Neural cell (in vitro differentiated cells): ENCODE measurements at regions not wholly inside any gene's neighbourhood (a gene's known extent, or its start where the extent isn't known, plus 50 kb on each side); places are given as distances from the start of the nearest gene placed in this dataset.

Experiments
- H2AFZ ChIP-seq: fragments of 200-600, 300-800 bp; sonication (generic), shearing (Covaris generic); 2 replicates; pipeline ENCODE4 v1.6.0; 2014; ENCODE audit warnings: low read depth, mild to moderate bottlenecking, antibody characterized with exemption, low read length, moderate library complexity
- H3F3A ChIP-seq: fragments of 200-600 bp; shearing (Covaris generic); 2 replicates; pipeline ENCODE4 v1.6.1; 2016; ENCODE audit warnings: mild to moderate bottlenecking, moderate library complexity, mixed read lengths, antibody characterized with exemption, low read length; ENCODE audit not compliant: insufficient read depth, poor library complexity, severe bottlenecking
- H3K27ac ChIP-seq: fragments of 200-600, 300-800 bp; sonication (generic), shearing (Covaris generic); 2 replicates; pipeline ENCODE4 v1.5.1; 2014; ENCODE audit warnings: mild to moderate bottlenecking, low read length, moderate library complexity
- H3K27me3 ChIP-seq: fragments of 300-800, 200-600 bp; sonication (generic), shearing (Covaris generic); 2 replicates; pipeline ENCODE4 v1.6.0; 2014; ENCODE audit warnings: mild to moderate bottlenecking, low read depth, low read length, moderate library complexity; ENCODE audit not compliant: insufficient read depth
- H3K36me3 ChIP-seq: fragments of 300-800, 200-600 bp; sonication (generic), shearing (Covaris generic); 2 replicates; pipeline ENCODE4 v1.5.1; 2014; ENCODE audit warnings: mild to moderate bottlenecking, antibody characterized with exemption, low read length, moderate library complexity; ENCODE audit not compliant: insufficient read depth
- H3K4me2 ChIP-seq: fragments of 300-800, 200-600 bp; sonication (generic), shearing (Covaris generic); 2 replicates; pipeline ENCODE4 v1.6.0; 2014; ENCODE audit warnings: mild to moderate bottlenecking, low read length
- H3K4me3 ChIP-seq: fragments of 300-800, 200-600 bp; sonication (generic), shearing (Covaris generic); 2 replicates; pipeline ENCODE4 v1.5.1; 2014; ENCODE audit warnings: mild to moderate bottlenecking, low read length, moderate library complexity
- H3K79me2 ChIP-seq: fragments of 200-600 bp; shearing (Covaris generic); replicated peaks from 2 replicates; pipeline ENCODE4 v1.6.0; 2014; ENCODE audit warnings: mild to moderate bottlenecking, low read length, moderate library complexity; ENCODE audit not compliant: insufficient read depth
- H3K9ac ChIP-seq: fragments of 300-800, 200-600 bp; sonication (generic), shearing (Covaris generic); 2 replicates; pipeline ENCODE4 v1.6.1; 2016; ENCODE audit warnings: mild to moderate bottlenecking, low read length, mixed read lengths
- H3K9me2 ChIP-seq: fragments of 200-600 bp; shearing (Covaris generic); 2 replicates; pipeline ENCODE4 v1.6.1; 2016; ENCODE audit warnings: mild to moderate bottlenecking, low read length, mixed read lengths; ENCODE audit not compliant: insufficient read depth
- H3K9me3 ChIP-seq: fragments of 200-600, 300-800 bp; sonication (generic), shearing (Covaris generic); 2 replicates; pipeline ENCODE4 v1.6.1; 2016; ENCODE audit warnings: mild to moderate bottlenecking, mixed run types, low read length, moderate library complexity, mixed read lengths
- H4K20me1 ChIP-seq: fragments of 200-600 bp; shearing (Covaris generic); 2 replicates; pipeline ENCODE4 v1.6.1; 2016; ENCODE audit warnings: mild to moderate bottlenecking, mixed run types; ENCODE audit not compliant: insufficient read depth
- EP300 ChIP-seq: fragments of 450-650 bp; conservative IDR thresholded peaks from 2 replicates; pipeline ENCODE4 v1.6.1; 2014; ENCODE audit warnings: antibody characterized with exemption, mild to moderate bottlenecking, moderate library complexity; ENCODE audit not compliant: poor library complexity, severe bottlenecking
- EZH2 ChIP-seq: fragments of 200-600, 300-800 bp; shearing (Covaris generic), sonication (generic); IDR thresholded peaks from 2 replicates; pipeline ENCODE4 v1.6.1; 2014; ENCODE audit warnings: antibody characterized with exemption, low read length, borderline replicate concordance, mild to moderate bottlenecking; ENCODE audit not compliant: insufficient read depth, poor library complexity, severe bottlenecking
- MXI1 ChIP-seq: fragments of 450-650 bp; conservative IDR thresholded peaks from 2 replicates; pipeline ENCODE4 v1.6.1; 2014; ENCODE audit warnings: antibody characterized with exemption, mild to moderate bottlenecking; ENCODE audit not compliant: poor library complexity, severe bottlenecking
- POLR2AphosphoS5 ChIP-seq: IDR thresholded peaks from 2 replicates; pipeline ENCODE4 v1.6.1; 2012
- RAD21 ChIP-seq: fragments of 450-650 bp; conservative IDR thresholded peaks from 2 replicates; pipeline ENCODE4 v1.6.1; 2014; ENCODE audit warnings: antibody characterized with exemption, mild to moderate bottlenecking, moderate library complexity
- SMC3 ChIP-seq: fragments of 450-650 bp; conservative IDR thresholded peaks from 2 replicates; pipeline ENCODE4 v1.6.1; 2014; ENCODE audit warnings: antibody characterized with exemption, mild to moderate bottlenecking, moderate library complexity; ENCODE audit not compliant: poor library complexity
- TAF1 ChIP-seq: IDR thresholded peaks from 2 replicates; pipeline ENCODE4 v1.6.1; 2012; ENCODE audit warnings: low read depth
- TF ChIP-seq, protein P1 (sequence below): fragments of 450-650 bp; IDR thresholded peaks from 2 replicates; pipeline ENCODE4 v1.5.1; 2014; ENCODE audit warnings: antibody characterized with exemption, mild to moderate bottlenecking, moderate library complexity; ENCODE audit not compliant: poor library complexity, severe bottlenecking
- TF ChIP-seq, protein P2 (sequence below): IDR thresholded peaks from 2 replicates; pipeline ENCODE4 v1.6.1; 2012; ENCODE audit warnings: borderline replicate concordance

DNA sequence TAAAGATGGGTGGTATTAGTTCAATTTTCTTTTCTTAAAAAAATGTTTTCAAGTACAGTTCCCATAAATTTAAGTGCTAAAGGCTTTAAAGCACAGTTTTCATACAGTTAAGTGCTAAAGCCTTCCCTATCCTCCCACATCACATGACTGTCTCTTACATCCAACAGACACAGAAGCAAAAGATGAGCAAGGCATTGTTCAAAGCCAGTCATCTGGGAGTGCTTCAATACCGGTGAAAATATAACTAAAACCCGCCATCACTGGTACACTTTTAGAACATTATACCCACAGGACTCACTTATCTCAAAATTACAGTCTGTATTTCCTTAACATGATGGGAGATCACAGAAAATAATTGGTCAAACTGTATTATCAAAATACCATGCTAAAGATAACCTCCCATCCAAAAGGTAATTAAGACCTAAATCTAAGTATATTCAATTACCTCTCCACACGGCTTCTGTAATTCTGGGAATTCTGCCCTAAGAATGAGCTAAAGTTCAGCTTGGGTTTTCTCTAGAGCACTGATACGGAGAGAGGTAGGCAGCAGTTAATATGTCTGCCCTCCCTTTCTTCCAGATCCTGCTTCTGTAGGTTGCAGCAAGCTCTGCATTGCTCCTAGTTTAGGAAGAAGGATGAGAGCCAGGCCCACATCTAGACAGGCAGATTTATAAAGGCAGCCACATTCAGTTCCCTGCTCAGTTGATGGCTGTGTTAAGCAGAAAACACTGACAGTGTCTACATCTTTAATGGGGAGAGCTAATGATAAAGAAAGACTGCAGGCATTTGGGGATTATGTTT lies 474.8 kb upstream of the PFKP start:
- no peaks in the 10 kb centered on the region for H3F3A ChIP-seq
- peak overlapping the region; percentile 2 for H2AFZ ChIP-seq
- H3K27ac ChIP-seq = peak overlapping the region; percentile 56
- no peaks in the 10 kb centered on the region for H3K79me2 ChIP-seq
- H3K9me3 ChIP-seq = no peaks in the 10 kb centered on the region
- H3K36me3 ChIP-seq = no peaks in the 10 kb centered on the region
- H4K20me1 ChIP-seq = no peaks in the 10 kb centered on the region
- no peaks in the 10 kb centered on the region for H3K9me2 ChIP-seq
- H3K9ac ChIP-seq = peak overlapping the region; percentile 21
- H3K27me3 ChIP-seq = no peaks in the 10 kb centered on the region
- TF ChIP-seq TAF1 (no peak), SMC3 (no peak), POLR2AphosphoS5 (no peak), MXI1 (no peak), EZH2 (no peak)
- no peak overlapping the region for H3K4me3 ChIP-seq
- H3K4me2 ChIP-seq = no peak overlapping the region

DNA sequence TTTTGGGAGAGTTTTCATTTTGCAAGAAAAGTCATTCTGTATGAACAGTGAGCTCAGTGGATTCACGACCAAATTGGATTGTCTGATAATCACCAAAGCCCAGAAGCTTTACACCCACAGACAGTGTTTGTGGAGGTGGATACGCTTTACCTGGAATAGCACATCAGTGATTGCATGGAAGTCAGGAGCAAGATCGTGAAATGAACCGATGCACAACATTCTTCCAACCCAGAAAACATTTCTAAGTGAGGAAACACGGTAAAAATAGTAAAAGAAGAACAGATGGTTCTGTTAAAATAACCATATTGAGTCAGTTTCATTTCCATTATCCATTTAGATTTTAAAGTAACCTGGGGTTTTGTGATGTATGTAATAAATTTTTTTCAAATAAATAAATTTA lies 478.2 kb upstream of the PFKP start:
- H3K4me2 ChIP-seq = no peak overlapping the region
- no peaks in the 10 kb centered on the region for H4K20me1 ChIP-seq
- no peak overlapping the region for H3K27ac ChIP-seq
- H3K79me2 ChIP-seq = no peaks in the 10 kb centered on the region
- H2AFZ ChIP-seq = no peak overlapping the region
- no peak for TF ChIP-seq RAD21
- TF ChIP-seq, protein P1, sequence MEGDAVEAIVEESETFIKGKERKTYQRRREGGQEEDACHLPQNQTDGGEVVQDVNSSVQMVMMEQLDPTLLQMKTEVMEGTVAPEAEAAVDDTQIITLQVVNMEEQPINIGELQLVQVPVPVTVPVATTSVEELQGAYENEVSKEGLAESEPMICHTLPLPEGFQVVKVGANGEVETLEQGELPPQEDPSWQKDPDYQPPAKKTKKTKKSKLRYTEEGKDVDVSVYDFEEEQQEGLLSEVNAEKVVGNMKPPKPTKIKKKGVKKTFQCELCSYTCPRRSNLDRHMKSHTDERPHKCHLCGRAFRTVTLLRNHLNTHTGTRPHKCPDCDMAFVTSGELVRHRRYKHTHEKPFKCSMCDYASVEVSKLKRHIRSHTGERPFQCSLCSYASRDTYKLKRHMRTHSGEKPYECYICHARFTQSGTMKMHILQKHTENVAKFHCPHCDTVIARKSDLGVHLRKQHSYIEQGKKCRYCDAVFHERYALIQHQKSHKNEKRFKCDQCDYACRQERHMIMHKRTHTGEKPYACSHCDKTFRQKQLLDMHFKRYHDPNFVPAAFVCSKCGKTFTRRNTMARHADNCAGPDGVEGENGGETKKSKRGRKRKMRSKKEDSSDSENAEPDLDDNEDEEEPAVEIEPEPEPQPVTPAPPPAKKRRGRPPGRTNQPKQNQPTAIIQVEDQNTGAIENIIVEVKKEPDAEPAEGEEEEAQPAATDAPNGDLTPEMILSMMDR = no peak
- TF ChIP-seq EP300 = no peak
- TF ChIP-seq TAF1 = no peak
- no peak for TF ChIP-seq EZH2
- TF ChIP-seq MXI1 = no peak
- TF ChIP-seq SMC3 = no peak
- TF ChIP-seq POLR2AphosphoS5 = no peak
- TF ChIP-seq, protein P2, sequence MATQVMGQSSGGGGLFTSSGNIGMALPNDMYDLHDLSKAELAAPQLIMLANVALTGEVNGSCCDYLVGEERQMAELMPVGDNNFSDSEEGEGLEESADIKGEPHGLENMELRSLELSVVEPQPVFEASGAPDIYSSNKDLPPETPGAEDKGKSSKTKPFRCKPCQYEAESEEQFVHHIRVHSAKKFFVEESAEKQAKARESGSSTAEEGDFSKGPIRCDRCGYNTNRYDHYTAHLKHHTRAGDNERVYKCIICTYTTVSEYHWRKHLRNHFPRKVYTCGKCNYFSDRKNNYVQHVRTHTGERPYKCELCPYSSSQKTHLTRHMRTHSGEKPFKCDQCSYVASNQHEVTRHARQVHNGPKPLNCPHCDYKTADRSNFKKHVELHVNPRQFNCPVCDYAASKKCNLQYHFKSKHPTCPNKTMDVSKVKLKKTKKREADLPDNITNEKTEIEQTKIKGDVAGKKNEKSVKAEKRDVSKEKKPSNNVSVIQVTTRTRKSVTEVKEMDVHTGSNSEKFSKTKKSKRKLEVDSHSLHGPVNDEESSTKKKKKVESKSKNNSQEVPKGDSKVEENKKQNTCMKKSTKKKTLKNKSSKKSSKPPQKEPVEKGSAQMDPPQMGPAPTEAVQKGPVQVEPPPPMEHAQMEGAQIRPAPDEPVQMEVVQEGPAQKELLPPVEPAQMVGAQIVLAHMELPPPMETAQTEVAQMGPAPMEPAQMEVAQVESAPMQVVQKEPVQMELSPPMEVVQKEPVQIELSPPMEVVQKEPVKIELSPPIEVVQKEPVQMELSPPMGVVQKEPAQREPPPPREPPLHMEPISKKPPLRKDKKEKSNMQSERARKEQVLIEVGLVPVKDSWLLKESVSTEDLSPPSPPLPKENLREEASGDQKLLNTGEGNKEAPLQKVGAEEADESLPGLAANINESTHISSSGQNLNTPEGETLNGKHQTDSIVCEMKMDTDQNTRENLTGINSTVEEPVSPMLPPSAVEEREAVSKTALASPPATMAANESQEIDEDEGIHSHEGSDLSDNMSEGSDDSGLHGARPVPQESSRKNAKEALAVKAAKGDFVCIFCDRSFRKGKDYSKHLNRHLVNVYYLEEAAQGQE = no peak
- H3K36me3 ChIP-seq = no peaks in the 10 kb centered on the region
- H3K27me3 ChIP-seq = no peaks in the 10 kb centered on the region
- no peaks in the 10 kb centered on the region for H3K9me3 ChIP-seq
- H3K4me3 ChIP-seq = no peak overlapping the region
- no peaks in the 10 kb centered on the region for H3K9me2 ChIP-seq
- no peaks in the 10 kb centered on the region for H3F3A ChIP-seq
- H3K9ac ChIP-seq = no peak overlapping the region
